CD4-positive, alpha-beta T cell treated with Interleukin-6 for 4 hours (primary cell): ENCODE measurements at regions not wholly inside any gene's neighbourhood (a gene's known extent, or its start where the extent isn't known, plus 50 kb on each side); places are given as distances from the start of the nearest gene placed in this dataset.

Source experiments
- DNase-seq: peaks from one replicate; pipeline ENCODE4 v3.0.0-alpha.2; 2020; ENCODE audit warnings: mixed read lengths

- no peak for DNase-seq
Measured at GRCh38 chr20:50302341-50303057, 111.9 kb downstream of the CEBPB start.

- no peak for DNase-seq
Measured at GRCh38 chr20:50303573-50304500, 113.2 kb downstream of the CEBPB start.

- DNase-seq: no peak
Measured at GRCh38 chr20:50304501-50304856, 113.8 kb downstream of the CEBPB start.

- DNase-seq: no peak
Measured at GRCh38 chr20:50304923-50305635, 114.4 kb downstream of the CEBPB start.

GRCh38 chr20:50305636-50306477 lies 115.2 kb downstream of the CEBPB start:
- no peak for DNase-seq

- no peak for DNase-seq
Measured at GRCh38 chr20:50306478-50307423, 116.1 kb downstream of the CEBPB start.

GRCh38 chr20:50308166-50308512 lies 117.5 kb downstream of the CEBPB start:
- no peak for DNase-seq

- no peak for DNase-seq
Measured at GRCh38 chr20:50308513-50309279, 118.1 kb downstream of the CEBPB start.

- no peak for DNase-seq
Measured at GRCh38 chr20:50309280-50309763, 118.7 kb downstream of the CEBPB start.

GRCh38 chr20:50309764-50310672 lies 119.4 kb downstream of the CEBPB start:
- no peak for DNase-seq

GRCh38 chr20:50310673-50311051 lies 120.0 kb downstream of the CEBPB start:
- DNase-seq: no peak

GRCh38 chr20:50311308-50312001 lies 120.8 kb downstream of the CEBPB start:
- DNase-seq: no peak

GRCh38 chr20:50312002-50312681 lies 121.5 kb downstream of the CEBPB start:
- no peak for DNase-seq

GRCh38 chr20:50312682-50313521 lies 122.3 kb downstream of the CEBPB start:
- no peak for DNase-seq

GRCh38 chr20:50313522-50313820 lies 122.8 kb downstream of the CEBPB start:
- DNase-seq: no peak

- no peak for DNase-seq
Measured at GRCh38 chr20:50313827-50314677, 123.4 kb downstream of the CEBPB start.
